Neural crest cell (in vitro differentiated cells): ENCODE measurements at regions not wholly inside any gene's neighbourhood (a gene's known extent, or its start where the extent isn't known, plus 50 kb on each side); places are given as distances from the start of the nearest gene placed in this dataset.

Source experiments
- DNase-seq: peaks from one replicate; pipeline ENCODE4 v3.0.0; 2021; ENCODE audit warnings: low read depth, mixed read lengths, low spot score
- H3K27ac Mint-ChIP-seq: one replicate; pipeline ENCODE4 v1.8.0; 2021; ENCODE audit warnings: mild to moderate bottlenecking, mixed read lengths; ENCODE audit not compliant: unreplicated experiment
- H3K27me3 Mint-ChIP-seq: 2 replicates; pipeline ENCODE4 v1.8.0; 2021; ENCODE audit warnings: low read depth, mild to moderate bottlenecking, mixed read lengths
- H3K36me3 Mint-ChIP-seq: 2 replicates; pipeline ENCODE4 v1.8.0; 2021; ENCODE audit warnings: low read depth, mild to moderate bottlenecking, mixed read lengths
- H3K4me1 Mint-ChIP-seq: 2 replicates; pipeline ENCODE4 v1.8.0; 2021; ENCODE audit warnings: mixed read lengths
- H3K4me3 Mint-ChIP-seq: one replicate; pipeline ENCODE4 v1.8.0; 2021; ENCODE audit warnings: mild to moderate bottlenecking, mixed read lengths
- H3K9me3 Mint-ChIP-seq: 2 replicates; pipeline ENCODE4 v1.8.0; 2021; ENCODE audit warnings: mixed read lengths
- CTCF ChIP-seq: fragments of 200-600 bp; sonication (generic); conservative IDR thresholded peaks from 2 replicates; pipeline ENCODE4 v1.5.0; 2021; ENCODE audit warnings: antibody characterized with exemption, mild to moderate bottlenecking

GRCh38 chr3:116767726-116768125 lies 58.1 kb downstream of the TUSC7 start:
- Mint-ChIP-seq H3K27me3 (no peaks in the 10 kb centered on the region), H3K27ac (no peak overlapping the region), H3K9me3 (no peaks in the 10 kb centered on the region), H3K4me1 (peaks cover 9% of the 10 kb centered on the region), H3K4me3 (no peak overlapping the region), H3K36me3 (no peaks in the 10 kb centered on the region)
- no peak for TF ChIP-seq CTCF
- no peak for DNase-seq

- no peak overlapping the region for H3K4me3 Mint-ChIP-seq
- H3K27me3 Mint-ChIP-seq, result no peaks in the 10 kb centered on the region
- peaks cover 13% of the 10 kb centered on the region for H3K4me1 Mint-ChIP-seq
- peak; percentile 98 for TF ChIP-seq CTCF
- H3K36me3 Mint-ChIP-seq, result no peaks in the 10 kb centered on the region
- H3K9me3 Mint-ChIP-seq, result no peaks in the 10 kb centered on the region
- DNase-seq, result peak; percentile 87
- no peak overlapping the region for H3K27ac Mint-ChIP-seq
Observed at GRCh38 chr3:116770815-116771450, 61.4 kb downstream of the TUSC7 start.

GRCh38 chr3:116776880-116777785 lies 67.6 kb downstream of the TUSC7 start:
- DNase-seq, result no peak
- Mint-ChIP-seq H3K27ac (peak overlapping the region; percentile 85), H3K9me3 (no peaks in the 10 kb centered on the region), H3K36me3 (no peaks in the 10 kb centered on the region), H3K27me3 (no peaks in the 10 kb centered on the region), H3K4me1 (peaks cover 32% of the 10 kb centered on the region), H3K4me3 (peak overlapping the region; percentile 42)
- no peak for TF ChIP-seq CTCF

- no peak for TF ChIP-seq CTCF
- Mint-ChIP-seq H3K27ac (no peak overlapping the region), H3K36me3 (no peaks in the 10 kb centered on the region), H3K9me3 (no peaks in the 10 kb centered on the region), H3K4me3 (no peak overlapping the region), H3K27me3 (no peaks in the 10 kb centered on the region), H3K4me1 (peaks cover 4% of the 10 kb centered on the region)
- DNase-seq, result no peak
Observed at GRCh38 chr3:116785226-116785625, 75.6 kb downstream of the TUSC7 start.

GRCh38 chr3:116802651-116803050 lies 93.1 kb downstream of the TUSC7 start:
- no peak for TF ChIP-seq CTCF
- no peak overlapping the region for H3K4me3 Mint-ChIP-seq
- peaks cover 4% of the 10 kb centered on the region for H3K9me3 Mint-ChIP-seq
- no peak for DNase-seq
- no peaks in the 10 kb centered on the region for H3K4me1 Mint-ChIP-seq
- no peaks in the 10 kb centered on the region for H3K27me3 Mint-ChIP-seq
- peaks cover 2% of the 10 kb centered on the region for H3K36me3 Mint-ChIP-seq
- H3K27ac Mint-ChIP-seq, result no peak overlapping the region
